Daoy (cell line): ENCODE measurements at regions not wholly inside any gene's neighbourhood (a gene's known extent, or its start where the extent isn't known, plus 50 kb on each side); places are given as distances from the start of the nearest gene placed in this dataset.
"Not testable (repeated sequence)": the region's sequence is repeated elsewhere in the genome, so short reads cannot be mapped to it uniquely, and the experiment has no call there.

Experiments
- DNase-seq: peaks from one replicate; pipeline ENCODE4 v3.0.0-alpha.2; 2015; ENCODE audit warnings: low read depth

DNA sequence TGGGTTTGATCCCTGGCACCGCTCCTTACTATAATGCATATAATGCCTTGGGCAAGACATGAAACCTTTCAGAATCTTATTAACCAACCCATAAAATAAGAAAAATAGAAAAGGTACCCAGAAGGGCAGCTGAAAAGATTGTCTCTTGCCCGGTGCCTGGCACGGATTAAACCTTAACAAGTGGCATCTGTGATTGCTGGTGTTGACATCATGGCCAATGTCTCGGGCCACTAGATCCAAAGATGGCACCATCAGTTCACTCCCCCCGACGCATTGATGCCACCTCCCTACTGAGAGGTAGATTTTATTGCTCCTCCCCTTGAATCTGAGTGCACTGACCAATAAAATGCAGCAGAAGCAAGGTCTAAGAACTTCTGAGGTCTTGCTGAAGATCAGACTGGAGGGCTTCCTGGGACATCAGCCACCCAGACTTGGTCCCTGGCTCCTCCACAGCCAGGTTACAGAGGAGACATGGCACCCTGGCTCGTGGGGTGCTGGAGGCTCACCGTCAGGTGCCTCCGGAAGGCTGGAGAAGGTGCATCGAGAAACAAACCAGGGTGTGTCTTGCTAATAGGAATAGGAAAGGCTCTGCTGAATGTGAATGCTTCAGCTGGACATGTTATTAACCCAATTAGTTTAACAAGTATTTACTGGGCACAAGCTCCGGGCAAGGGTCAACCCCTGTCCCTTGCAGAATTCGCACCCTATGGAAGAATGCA is 80.0 kb upstream of the COL5A1 start:
- no peak for DNase-seq

GRCh38 chr9:134562146-134562849 is 79.3 kb upstream of the COL5A1 start:
- DNase-seq: no peak

DNA sequence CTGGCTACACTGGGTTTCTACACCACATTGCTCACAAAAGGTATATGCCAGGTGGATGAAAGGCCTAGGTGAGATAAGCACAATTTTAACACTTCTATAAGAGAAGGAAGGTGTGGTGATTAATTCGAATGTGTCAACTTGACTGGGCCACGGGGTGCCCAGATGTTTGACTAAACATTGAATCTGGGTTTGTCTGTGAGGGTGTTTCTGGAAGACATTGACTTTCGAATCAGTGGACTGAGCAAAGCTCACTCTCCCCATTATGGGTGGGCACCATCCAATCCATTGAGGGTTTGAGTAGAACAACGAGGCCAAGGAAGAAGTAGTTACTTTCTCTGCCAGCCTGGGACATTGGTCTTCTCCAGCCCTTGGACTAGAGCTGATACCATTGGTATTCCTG is 78.2 kb upstream of the COL5A1 start:
- DNase-seq: no peak

- peak; percentile 75 for DNase-seq
Observed at GRCh38 chr9:134564431-134565170, 77.0 kb upstream of the COL5A1 start.

DNA sequence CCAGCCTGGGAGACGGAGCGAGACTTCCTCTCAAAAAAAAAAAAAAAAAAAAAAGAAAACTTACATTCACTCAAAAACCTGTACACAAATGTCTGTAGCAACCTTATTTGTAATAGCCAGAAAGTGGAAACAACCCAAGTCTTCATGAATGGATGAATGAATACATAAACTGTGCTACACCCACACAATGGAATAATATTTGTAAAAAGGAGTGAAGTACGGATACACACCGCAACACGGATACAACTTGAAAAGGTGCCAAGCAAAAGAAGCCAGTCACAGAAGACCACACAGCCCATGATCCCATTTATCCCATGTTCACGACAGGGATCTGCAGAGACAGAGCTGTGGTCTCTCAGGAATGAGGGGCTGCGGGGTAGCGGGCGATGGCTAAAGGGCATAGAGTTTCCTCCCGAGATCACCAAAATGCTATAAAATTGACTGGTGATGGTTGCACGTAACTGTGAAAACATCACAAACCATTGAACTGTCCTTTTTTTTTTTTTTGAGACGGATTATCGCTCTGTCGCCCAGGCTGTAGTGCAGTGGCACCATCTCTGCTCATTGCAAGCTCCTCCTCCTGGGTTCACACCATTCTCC is 76.2 kb upstream of the COL5A1 start:
- no peak for DNase-seq

DNA sequence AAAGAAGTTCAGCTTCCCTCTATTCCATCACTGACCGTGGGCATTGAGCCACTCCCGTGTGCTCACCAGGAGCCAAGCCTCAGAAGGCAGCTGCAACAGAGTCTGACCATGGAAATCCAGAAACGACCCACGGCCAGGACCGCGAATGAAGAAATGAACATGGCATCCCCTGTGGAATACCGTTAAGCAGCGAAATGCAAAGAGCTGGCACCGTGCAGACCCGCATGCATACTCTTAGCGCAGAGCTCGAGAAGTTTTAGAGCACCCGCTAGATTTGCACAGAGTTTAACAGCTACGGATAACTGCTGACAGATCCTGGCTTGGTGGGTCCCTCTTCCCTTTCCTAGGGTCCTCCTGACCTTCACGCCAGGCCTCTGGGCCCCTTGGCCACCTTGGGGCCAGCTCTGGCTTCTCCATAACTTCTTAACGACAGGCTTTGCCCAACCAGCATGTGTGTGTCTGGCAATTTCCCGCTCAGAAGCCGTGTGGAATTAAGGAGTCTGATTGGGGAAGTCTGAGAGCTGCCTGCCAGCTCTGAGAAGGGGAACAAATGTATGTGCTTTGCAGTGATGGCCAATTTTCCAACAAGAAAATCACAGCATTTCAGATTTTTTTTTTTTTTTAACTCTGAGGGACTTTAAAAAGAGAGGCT is 75.3 kb upstream of the COL5A1 start:
- DNase-seq: no peak

DNA sequence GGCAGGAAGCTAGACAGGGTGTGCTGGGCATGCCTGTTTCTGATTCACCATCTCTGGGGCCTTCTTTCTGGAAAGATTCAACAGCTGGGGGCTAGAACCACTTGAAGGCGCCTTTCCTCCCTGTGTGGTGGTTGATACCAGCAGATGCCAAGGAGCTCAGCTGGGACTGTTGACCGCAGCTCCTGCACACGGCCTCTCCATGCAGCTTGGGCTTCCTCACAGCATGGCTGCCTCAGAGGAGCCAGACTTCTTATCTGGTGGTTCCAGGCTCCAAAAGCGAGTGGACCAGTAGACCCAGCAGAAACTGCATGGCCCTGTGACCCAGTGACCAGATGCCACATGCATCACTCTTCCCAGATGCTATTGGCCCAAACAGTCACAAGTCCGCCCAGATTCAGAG is 74.7 kb upstream of the COL5A1 start:
- DNase-seq: no peak

DNA sequence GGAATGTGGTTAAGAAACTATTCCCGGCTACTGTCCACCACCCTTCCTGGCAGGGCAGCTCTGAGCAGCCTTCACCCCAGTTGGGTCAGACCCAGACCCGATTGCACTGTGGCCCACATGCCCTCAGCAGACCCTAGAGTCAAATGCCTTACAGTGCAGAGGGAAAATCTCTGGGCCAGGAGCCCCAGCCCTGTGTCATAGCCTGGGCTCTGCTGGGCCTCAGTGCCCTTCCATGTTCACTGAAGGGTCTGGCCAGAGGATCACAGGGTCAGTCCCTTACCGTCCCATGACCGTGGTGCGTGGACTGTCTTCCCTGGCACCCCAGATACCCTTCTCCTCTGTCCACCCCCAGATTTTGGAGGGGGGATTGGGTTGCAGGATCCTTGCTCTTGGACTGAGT is 73.5 kb upstream of the COL5A1 start:
- no peak for DNase-seq

DNA sequence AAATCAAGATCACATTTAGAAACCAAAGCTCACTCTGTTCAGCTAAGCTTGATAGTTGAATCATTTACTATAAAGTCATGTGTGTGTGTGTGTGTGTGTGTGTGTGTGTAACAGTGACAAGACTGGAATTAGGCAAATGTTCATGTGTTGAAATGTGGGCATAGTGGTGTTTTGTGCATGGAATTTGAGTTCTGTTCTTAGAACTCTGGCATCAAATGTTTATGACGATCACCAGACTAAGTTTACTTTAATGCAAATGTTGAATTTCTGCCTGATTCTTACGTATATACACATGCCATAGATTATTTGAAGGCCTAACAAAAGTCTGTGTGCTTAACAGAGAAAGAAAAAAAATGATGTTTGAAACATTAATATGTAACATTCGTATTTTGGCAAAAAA is 72.8 kb upstream of the COL5A1 start:
- DNase-seq: no peak

GRCh38 chr9:134569626-134570025 is 72.0 kb upstream of the COL5A1 start:
- DNase-seq: no peak

- DNase-seq: peak; percentile 64
Observed at GRCh38 chr9:134570151-134570621, 71.4 kb upstream of the COL5A1 start.

- no peak for DNase-seq
Observed at GRCh38 chr9:134570711-134571325, 70.8 kb upstream of the COL5A1 start.

- no peak for DNase-seq
Observed at GRCh38 chr9:134571326-134571931, 70.2 kb upstream of the COL5A1 start.

- DNase-seq: peak; percentile 65
Observed at GRCh38 chr9:134571946-134572917, 69.4 kb upstream of the COL5A1 start.

DNA sequence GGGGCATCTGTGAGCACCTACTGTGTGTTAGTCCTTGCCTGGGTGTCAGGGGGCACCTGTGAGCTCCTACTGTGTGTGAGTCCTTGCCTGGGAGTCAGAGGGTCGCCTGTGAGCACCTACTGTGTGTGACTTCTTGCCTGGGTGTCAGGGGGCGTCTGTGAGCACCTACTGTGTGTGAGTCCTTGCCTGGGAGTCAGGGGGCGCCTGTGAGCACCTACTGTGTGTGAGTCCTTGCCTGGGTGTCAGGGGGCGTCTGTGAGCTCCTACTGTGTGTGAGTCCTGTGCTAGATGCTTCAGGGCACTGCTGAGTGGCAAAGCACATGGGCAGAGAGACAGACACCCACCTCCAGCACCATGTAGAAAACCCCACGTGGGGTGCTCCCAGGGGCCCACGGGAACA is 66.9 kb upstream of the COL5A1 start:
- not testable (repeated sequence) for DNase-seq

DNA sequence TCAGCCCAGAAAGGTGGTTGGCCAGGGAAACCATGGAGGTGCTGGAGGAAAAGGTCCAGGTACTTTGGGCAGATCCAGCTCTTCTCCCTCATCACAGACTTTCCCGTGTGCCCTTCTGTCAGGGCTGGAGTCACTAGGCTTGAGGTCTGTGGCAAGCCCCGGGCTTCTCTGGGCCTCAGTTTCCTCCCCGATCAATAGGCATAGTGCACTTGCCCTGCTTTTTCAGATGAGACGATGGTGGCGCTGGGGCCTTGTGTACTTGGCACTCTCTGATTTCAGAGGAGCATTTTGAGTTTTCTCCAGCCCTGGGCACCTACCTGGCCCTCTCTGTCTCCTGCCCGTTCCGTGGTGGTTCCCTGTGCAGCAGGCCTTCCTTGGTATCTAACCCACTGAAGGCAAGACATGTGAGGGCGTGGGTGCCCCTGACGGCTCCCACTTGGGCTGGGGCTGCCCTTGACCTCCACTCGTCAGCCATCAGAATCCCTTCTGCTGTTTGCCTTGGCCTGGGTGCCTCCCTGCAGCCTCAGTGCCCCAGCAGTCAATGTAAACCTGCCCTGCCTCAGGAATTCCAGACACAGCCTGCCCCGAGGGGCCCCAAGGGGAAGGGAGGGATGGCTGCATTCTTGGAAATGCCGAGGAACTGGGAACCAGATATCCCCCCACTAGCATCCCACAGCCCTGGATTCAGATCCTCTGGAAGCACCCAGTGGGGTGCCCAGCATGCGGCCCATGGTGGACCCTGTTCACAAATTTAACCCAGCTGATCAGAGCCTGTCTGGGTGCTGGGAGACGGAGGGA is 66.3 kb upstream of the COL5A1 start:
- no peak for DNase-seq

- DNase-seq: no peak
Observed at GRCh38 chr9:134575901-134576176, 65.8 kb upstream of the COL5A1 start.

DNA sequence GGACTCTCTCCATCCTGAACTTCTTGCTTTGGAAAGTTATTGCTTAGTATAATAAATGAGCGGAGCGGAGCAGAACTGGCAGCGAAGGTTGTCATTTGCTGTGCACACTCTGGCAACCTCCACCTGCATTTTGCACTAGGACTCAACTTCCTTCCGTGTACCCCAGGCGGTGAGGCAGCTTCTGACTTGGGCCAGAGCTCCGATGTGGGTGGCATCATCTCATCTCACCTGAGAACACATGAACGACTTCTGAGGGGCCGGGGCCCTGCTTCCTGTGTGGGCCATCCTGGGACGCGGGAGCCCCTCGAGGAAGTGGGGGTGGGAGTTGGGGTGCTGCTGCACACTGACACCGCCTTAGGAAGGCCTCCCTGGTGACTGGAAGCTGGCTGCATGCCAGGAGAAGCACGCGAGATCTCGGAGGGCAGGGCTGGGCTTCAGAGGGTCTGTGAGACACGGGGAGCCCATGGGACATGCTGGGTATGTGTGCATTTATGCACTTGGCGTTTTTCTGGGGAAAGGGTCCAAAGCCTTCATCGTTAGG is 56.5 kb upstream of the COL5A1 start:
- no peak for DNase-seq
